Heart left ventricle (tissue), 16 donors: ENCODE measurements at regions not wholly inside any gene's neighbourhood (a gene's known extent, or its start where the extent isn't known, plus 50 kb on each side); places are given as distances from the start of the nearest gene placed in this dataset.

Experiments
- ATAC-seq, 4 donors: fragments of 200-7000 bp; cut with Tn5 transposase; one replicate each; pipeline ENCODE4 v1.9.1; 2020 to 2022; ENCODE audit warnings: moderate library complexity in 4 of 4, mild to moderate bottlenecking in 3 of 4, moderate number of reproducible peaks in 1 of 4
- DNase-seq, 5 donors: peaks; one replicate each; pipeline ENCODE4 v3.0.0-alpha.2; 2020
- H3K27ac ChIP-seq, 12 donors: fragments of 200-600 bp; sonication (generic) in 4 of 12; one replicate each; pipeline versions ENCODE4 v1.5.0 to v1.8.0; 2016 to 2022; ENCODE audit warnings: mild to moderate bottlenecking in 2 of 12
- H3K27me3 ChIP-seq, 9 donors: fragments of 200-600 bp; sonication (generic) in 2 of 9; one replicate each; pipeline versions ENCODE4 v1.5.1 to v1.8.0; 2016 to 2022; ENCODE audit warnings: mild to moderate bottlenecking in 3 of 9
- H3K36me3 ChIP-seq, 9 donors: fragments of 200-600 bp; sonication (generic) in 2 of 9; one replicate each; pipeline versions ENCODE4 v1.5.0 to v1.8.0; 2018 to 2022; ENCODE audit warnings: mild to moderate bottlenecking in 2 of 9
- H3K4me1 ChIP-seq, 12 donors: fragments of 200-600 bp; sonication (generic) in 4 of 12; one replicate each; pipeline versions ENCODE4 v1.5.0 to v1.8.0; 2016 to 2022; ENCODE audit warnings: mild to moderate bottlenecking in 3 of 12
- H3K4me3 ChIP-seq, 12 donors: fragments of 200-600 bp; sonication (generic) in 4 of 12; one replicate each; pipeline versions ENCODE4 v1.5.0 to v1.8.0; 2017 to 2022; ENCODE audit warnings: mild to moderate bottlenecking in 9 of 12, moderate library complexity in 4 of 12
- H3K9me3 ChIP-seq, 12 donors: fragments of 200-600 bp; sonication (generic) in 4 of 12; one replicate each; pipeline versions ENCODE4 v1.5.0 to v1.8.0; 2016 to 2022; ENCODE audit warnings: mild to moderate bottlenecking in 1 of 12
- CTCF ChIP-seq, 12 donors: fragments of 200-600 bp; sonication (generic) in 4 of 12; IDR thresholded peaks; one replicate each; pipeline versions ENCODE4 v1.5.0 to v1.8.0; 2018 to 2022; ENCODE audit warnings: antibody characterized with exemption in 12 of 12, mild to moderate bottlenecking in 5 of 12
- POLR2A ChIP-seq, 2 donors: fragments of 450-650 bp; IDR thresholded peaks; one replicate each; pipeline ENCODE4 v1.6.1; 2017; ENCODE audit warnings: antibody characterized with exemption in 2 of 2, mild to moderate bottlenecking in 2 of 2, moderate library complexity in 2 of 2
- WGBS, 4 donors: extraction: QIAGEN DNeasy Blood & Tissue Kit in 2 of 4; methylation state at CpG; one replicate each; pipeline versions ENCODE4 v1.1.5 to v1.1.7; 2013 to 2018; 5-methylcytosine and 5-hydroxymethylcytosine counted together
- intact Hi-C, 10 donors: fragments of 100-400 bp; cut with DNase I; formaldehyde crosslinking; loops; one replicate each; pipeline versions ENCODE4 v1.11.1 to v1.14.2; 2022
- donor health status: ischemic (EF 13 %, LVEDD 7.1; RV severe dilation, severe dysfunction).
- donor health status: healthy with polysubstance abuse.
- donor health status: DM: no; HTN: yes; CAD: no.
- donor health status: DM: no; HTN: no; CAD: no.
- donor health status: ischemic (EF 25% LVEDD 6.9; RV normal size, moderate dysfunction).
- donor health status: ischemic (EF 25% LVEDD 5.7; RV mildly dilated, moderate dysfunction).
- donor health status: healthy.
- donor health status: DM: yes; HTN: yes; CAD: no.
- donor health status: ischemic (EF 35%, LVEDD 5.7; RV mildly dilated, moderate dysfunction).
- donor health status: nonischemic (EF 11% LVEDD 7.7; RV severe dilation, severe dysfunction).
- donor health status: DM: yes; HTN: yes; CAD: no.
- donor health status: PGD.
- donor health status: ischemic (EF 29% LVEDD 5.4; RV normal size, mild dysfunction).
- donor health status: nonischemic (EF 23%, LVEDD 6.1; RV moderate dilation, normal function).

- Histone ChIP-seq H3K4me3 (no peak overlapping the region), H3K27ac (no peak overlapping the region), H3K4me1 (peaks cover 0 to 4% (median 0%) of the 10 kb centered on the region in 12 donors), H3K27me3 (no peaks in the 10 kb centered on the region), H3K9me3 (peaks cover 0 to 6% (median 0%) of the 10 kb centered on the region in 12 donors), H3K36me3 (no peaks in the 10 kb centered on the region)
- ATAC-seq (no peak), DNase-seq (no peak)
- TF ChIP-seq CTCF (IDR thresholded peaks at IDR 0.05), result no peak
- TF ChIP-seq POLR2A (IDR thresholded peaks at IDR 0.05), result no peak
- intact Hi-C loops, result no loop called here
- WGBS, 4 donors, result 47 to 76% (median 66%) methylated on average over 2 of the region's 2 CpGs
These were observed 100.7 kb downstream of the ICOS start for GRCh38 chr2:204037286-204037685.

DNA sequence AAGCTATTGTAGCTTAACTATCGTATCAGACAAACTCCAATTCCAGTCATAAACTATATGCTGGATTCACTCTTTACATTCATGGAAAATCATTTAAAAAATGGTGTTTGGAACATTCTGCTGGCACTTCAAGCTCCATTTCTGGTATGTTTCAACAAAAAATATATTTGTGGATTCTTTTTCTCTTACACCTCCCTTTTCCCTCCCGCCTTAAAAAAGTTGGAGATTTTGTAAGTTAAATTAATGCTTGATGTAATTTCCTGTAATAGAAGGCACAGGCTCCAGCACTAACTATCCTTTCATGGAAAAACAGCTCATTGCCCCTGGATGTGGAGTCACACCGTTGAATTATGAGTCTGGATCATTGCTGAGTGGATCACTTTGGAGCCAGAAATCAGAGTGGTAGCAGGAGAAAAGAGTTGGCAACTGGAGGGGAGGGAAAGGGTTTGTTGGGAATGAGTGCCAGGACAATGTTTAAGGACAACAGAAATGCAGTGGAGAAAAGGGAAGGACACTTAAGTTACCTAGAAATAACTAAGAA, 102.8 kb downstream of the ICOS start:
- 61 to 71% (median 64%) methylated on average over 3 of the region's 3 CpGs for WGBS, 4 donors

DNA sequence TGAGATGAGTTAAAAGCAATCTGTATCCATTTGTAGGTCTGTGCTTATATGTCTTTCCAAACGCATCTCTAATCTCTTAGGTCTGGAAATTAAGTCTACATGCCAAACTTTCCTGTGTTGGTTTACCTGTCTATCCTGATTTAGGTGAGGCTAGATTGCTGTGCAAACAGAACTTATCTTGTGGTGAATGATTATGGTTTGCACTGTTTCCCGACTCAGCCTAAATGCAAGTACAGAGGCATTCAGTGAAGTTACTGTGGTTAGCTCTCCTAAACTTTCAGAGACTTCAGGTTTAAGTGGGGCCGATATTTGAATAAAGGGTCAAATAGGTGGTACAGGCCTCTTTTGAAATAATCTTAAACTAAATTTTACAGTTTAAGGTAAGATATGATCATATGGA, 103.5 kb downstream of the ICOS start:
- intact Hi-C loops, result no loop called here
- no peak for DNase-seq
- Histone ChIP-seq H3K27ac (no peak overlapping the region), H3K4me1 (no peaks in the 10 kb centered on the region), H3K27me3 (no peaks in the 10 kb centered on the region), H3K9me3 (peaks cover 0 to 6% (median 0%) of the 10 kb centered on the region in 12 donors), H3K4me3 (no peak overlapping the region), H3K36me3 (no peaks in the 10 kb centered on the region)
- TF ChIP-seq CTCF (IDR thresholded peaks at IDR 0.05) (no peak), POLR2A (IDR thresholded peaks at IDR 0.05) (no peak)
- no peak for ATAC-seq
- 60 to 84% (median 82%) methylated on average over 3 of the region's 3 CpGs for WGBS, 4 donors

More for the DNA sequence above, 102.8 kb downstream of the ICOS start:
- H3K4me3 ChIP-seq, result no peak overlapping the region
- H3K4me1 ChIP-seq, result no peaks in the 10 kb centered on the region
- ATAC-seq, result no peak
- peaks cover 0 to 6% (median 0%) of the 10 kb centered on the region in 12 donors for H3K9me3 ChIP-seq
- no peaks in the 10 kb centered on the region for H3K36me3 ChIP-seq
- intact Hi-C loops, result no loop called here
- H3K27me3 ChIP-seq, result no peaks in the 10 kb centered on the region
- DNase-seq, result no peak
- H3K27ac ChIP-seq, result no peak overlapping the region
- TF ChIP-seq POLR2A (IDR thresholded peaks at IDR 0.05), result no peak
- no peak for TF ChIP-seq CTCF (IDR thresholded peaks at IDR 0.05)

DNA sequence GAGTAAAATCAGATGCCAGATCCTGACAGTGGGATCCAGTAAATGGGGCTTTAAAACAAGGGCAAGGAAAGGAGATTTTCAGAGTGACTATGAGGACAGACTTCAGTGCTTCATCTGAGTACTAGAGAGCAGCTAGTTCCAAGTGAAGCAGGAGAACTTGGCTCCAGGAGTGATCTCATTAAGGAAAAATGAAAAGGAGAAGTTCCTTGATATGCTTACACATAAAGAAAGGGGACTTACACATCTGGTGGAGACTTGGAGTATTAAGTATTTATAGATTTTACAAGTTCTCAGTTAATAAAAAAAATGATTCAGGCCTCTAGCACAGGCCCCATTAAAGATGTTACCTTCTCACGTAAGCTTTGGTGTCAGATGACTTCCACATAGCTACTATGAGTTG, 105.8 kb downstream of the ICOS start:
- 82 to 92% (median 90%) methylated on average over 1 of the region's 1 CpG for WGBS, 4 donors
- intact Hi-C loops, result no loop called here
- ATAC-seq, result no peak
- no peak for DNase-seq
- H3K4me3 ChIP-seq, result no peak overlapping the region
- no peak overlapping the region for H3K27ac ChIP-seq
- H3K36me3 ChIP-seq, result no peaks in the 10 kb centered on the region
- H3K9me3 ChIP-seq, result peaks cover 0 to 6% (median 0%) of the 10 kb centered on the region in 12 donors
- TF ChIP-seq POLR2A (IDR thresholded peaks at IDR 0.05) (no peak), CTCF (IDR thresholded peaks at IDR 0.05) (no peak)
- H3K27me3 ChIP-seq, result no peaks in the 10 kb centered on the region
- H3K4me1 ChIP-seq, result no peaks in the 10 kb centered on the region
